HepG2 (cell line): ENCODE measurements at regions not wholly inside any gene's neighbourhood (a gene's known extent, or its start where the extent isn't known, plus 50 kb on each side); places are given as distances from the start of the nearest gene placed in this dataset.

ENCODE experiments used
- BHLHE40 ChIP-seq: IDR thresholded peaks from 2 replicates; pipeline ENCODE4 v1.6.1; 2011; ENCODE audit warnings: low read length, improper control_type of control experiment
- DNMT1 ChIP-seq: sonication (generic); formaldehyde crosslinking; IDR thresholded peaks from 2 replicates; pipeline ENCODE4 v1.5.1; 2020; ENCODE audit warnings: mild to moderate bottlenecking, missing genetic modification reagents
- POLR2A ChIP-seq, 2 experiments: IDR thresholded peaks; 2 replicates each; pipeline ENCODE4 v1.6.1; 2011; ENCODE audit warnings: low read depth in 2 of 2, low read length in 2 of 2, mild to moderate bottlenecking in 1 of 2, moderate library complexity in 1 of 2; ENCODE audit not compliant: insufficient read depth in 1 of 2
- POLR2AphosphoS5 ChIP-seq: IDR thresholded peaks from 2 replicates; pipeline ENCODE4 v1.6.1; 2012; ENCODE audit warnings: low read depth, low read length
- RFX3 ChIP-seq: IDR thresholded peaks from 2 replicates; pipeline ENCODE4 v1.6.1; 2016; ENCODE audit warnings: missing biosample characterization, missing genetic modification reagents
- SMARCC2 ChIP-seq: fragments of 450-650 bp; IDR thresholded peaks from 2 replicates; pipeline ENCODE4 v1.6.1; 2017; ENCODE audit warnings: antibody characterized with exemption, mild to moderate bottlenecking
- TCF12 ChIP-seq, 2 experiments: fragments of 450-650 bp in 1 of 2; sonication (generic) in 1 of 2; formaldehyde crosslinking in 1 of 2; IDR thresholded peaks; 2 replicates each; pipeline versions ENCODE4 v1.6.1 to v1.8.0; 2017 to 2022; ENCODE audit warnings: antibody characterized with exemption in 1 of 2, mild to moderate bottlenecking in 1 of 2, missing genetic modification reagents in 1 of 2, moderate library complexity in 1 of 2
- ZFP37 ChIP-seq: sonication (generic); formaldehyde crosslinking; IDR thresholded peaks from 2 replicates; pipeline ENCODE4 v1.4.0; 2020; ENCODE audit warnings: missing genetic modification reagents, borderline replicate concordance
- ZNF335 ChIP-seq: sonication (generic); formaldehyde crosslinking; IDR thresholded peaks from 2 replicates; pipeline ENCODE4 v1.4.0; 2020; ENCODE audit warnings: missing genetic modification reagents
- ZNF7 ChIP-seq: IDR thresholded peaks from 2 replicates; pipeline ENCODE4 v1.6.1; 2016; ENCODE audit warnings: missing biosample characterization, missing genetic modification reagents
- ZNF768 ChIP-seq: sonication (generic); formaldehyde crosslinking; IDR thresholded peaks from 2 replicates; pipeline ENCODE4 v1.4.0; 2020; ENCODE audit warnings: missing genetic modification reagents
- TF ChIP-seq, protein P1 (sequence below): sonication (generic); formaldehyde crosslinking; IDR thresholded peaks from 2 replicates; pipeline ENCODE4 v1.4.0; 2020; ENCODE audit warnings: mild to moderate bottlenecking, missing genetic modification reagents
- TF ChIP-seq, protein P2 (sequence below): sonication (generic); formaldehyde crosslinking; IDR thresholded peaks from 2 replicates; pipeline ENCODE4 v1.4.0; 2020; ENCODE audit warnings: missing genetic modification reagents
- TF ChIP-seq, protein P3 (sequence below): sonication (generic); formaldehyde crosslinking; IDR thresholded peaks from 2 replicates; pipeline ENCODE4 v1.5.0; 2020; ENCODE audit warnings: mild to moderate bottlenecking, missing genetic modification reagents, moderate library complexity

DNA sequence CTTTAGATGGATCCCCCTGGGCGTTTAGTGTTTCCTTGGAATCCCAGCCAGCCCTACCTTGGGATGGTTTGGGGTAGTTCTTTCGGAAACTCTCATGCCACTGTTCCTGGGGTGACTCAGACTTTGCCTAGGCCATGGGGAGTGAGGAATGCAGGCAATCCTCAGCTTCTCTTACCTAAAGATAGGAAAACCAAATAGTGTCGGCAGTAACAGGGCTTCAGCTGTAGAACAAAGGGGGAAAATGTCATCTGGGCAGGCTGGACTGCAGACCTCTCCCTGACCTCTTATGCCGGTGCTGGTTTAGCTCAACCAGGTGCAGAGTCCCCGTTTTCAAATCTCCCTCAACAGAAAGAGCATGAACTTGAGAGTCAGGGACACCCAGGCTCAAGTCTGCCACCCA, 252.1 kb downstream of the TSN start:
- TF ChIP-seq, protein P1, sequence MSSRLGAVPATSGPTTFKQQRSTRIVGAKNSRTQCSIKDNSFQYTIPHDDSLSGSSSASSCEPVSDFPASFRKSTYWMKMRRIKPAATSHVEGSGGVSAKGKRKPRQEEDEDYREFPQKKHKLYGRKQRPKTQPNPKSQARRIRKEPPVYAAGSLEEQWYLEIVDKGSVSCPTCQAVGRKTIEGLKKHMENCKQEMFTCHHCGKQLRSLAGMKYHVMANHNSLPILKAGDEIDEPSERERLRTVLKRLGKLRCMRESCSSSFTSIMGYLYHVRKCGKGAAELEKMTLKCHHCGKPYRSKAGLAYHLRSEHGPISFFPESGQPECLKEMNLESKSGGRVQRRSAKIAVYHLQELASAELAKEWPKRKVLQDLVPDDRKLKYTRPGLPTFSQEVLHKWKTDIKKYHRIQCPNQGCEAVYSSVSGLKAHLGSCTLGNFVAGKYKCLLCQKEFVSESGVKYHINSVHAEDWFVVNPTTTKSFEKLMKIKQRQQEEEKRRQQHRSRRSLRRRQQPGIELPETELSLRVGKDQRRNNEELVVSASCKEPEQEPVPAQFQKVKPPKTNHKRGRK (CRISPR knock-in tag): no peak
- TF ChIP-seq SMARCC2: no peak
- no peak for TF ChIP-seq POLR2A (IDR thresholded peaks at IDR 0.05; ENCODE audit: insufficient read depth in 1 of 2, low read depth in 2 of 2, low read length in 2 of 2)
- TF ChIP-seq ZNF335 (CRISPR knock-in tag): no peak
- TF ChIP-seq, protein P2, sequence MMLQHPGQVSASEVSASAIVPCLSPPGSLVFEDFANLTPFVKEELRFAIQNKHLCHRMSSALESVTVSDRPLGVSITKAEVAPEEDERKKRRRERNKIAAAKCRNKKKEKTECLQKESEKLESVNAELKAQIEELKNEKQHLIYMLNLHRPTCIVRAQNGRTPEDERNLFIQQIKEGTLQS (CRISPR knock-in tag): no peak
- no peak for TF ChIP-seq TCF12 (IDR thresholded peaks at IDR 0.05)
- TF ChIP-seq TCF12 (CRISPR knock-in tag; IDR thresholded peaks at IDR 0.05): no peak
- no peak for TF ChIP-seq ZFP37 (CRISPR knock-in tag)
- TF ChIP-seq, protein P3, sequence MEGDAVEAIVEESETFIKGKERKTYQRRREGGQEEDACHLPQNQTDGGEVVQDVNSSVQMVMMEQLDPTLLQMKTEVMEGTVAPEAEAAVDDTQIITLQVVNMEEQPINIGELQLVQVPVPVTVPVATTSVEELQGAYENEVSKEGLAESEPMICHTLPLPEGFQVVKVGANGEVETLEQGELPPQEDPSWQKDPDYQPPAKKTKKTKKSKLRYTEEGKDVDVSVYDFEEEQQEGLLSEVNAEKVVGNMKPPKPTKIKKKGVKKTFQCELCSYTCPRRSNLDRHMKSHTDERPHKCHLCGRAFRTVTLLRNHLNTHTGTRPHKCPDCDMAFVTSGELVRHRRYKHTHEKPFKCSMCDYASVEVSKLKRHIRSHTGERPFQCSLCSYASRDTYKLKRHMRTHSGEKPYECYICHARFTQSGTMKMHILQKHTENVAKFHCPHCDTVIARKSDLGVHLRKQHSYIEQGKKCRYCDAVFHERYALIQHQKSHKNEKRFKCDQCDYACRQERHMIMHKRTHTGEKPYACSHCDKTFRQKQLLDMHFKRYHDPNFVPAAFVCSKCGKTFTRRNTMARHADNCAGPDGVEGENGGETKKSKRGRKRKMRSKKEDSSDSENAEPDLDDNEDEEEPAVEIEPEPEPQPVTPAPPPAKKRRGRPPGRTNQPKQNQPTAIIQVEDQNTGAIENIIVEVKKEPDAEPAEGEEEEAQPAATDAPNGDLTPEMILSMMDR: no peak
- TF ChIP-seq BHLHE40: no peak
- no peak for TF ChIP-seq POLR2AphosphoS5
- TF ChIP-seq ZNF768 (CRISPR knock-in tag): no peak
- no peak for TF ChIP-seq RFX3
- no peak for TF ChIP-seq ZNF7 (CRISPR knock-in tag)
- no peak for TF ChIP-seq DNMT1
